Neural progenitor cell (in vitro differentiated cells): ENCODE measurements at regions not wholly inside any gene's neighbourhood (a gene's known extent, or its start where the extent isn't known, plus 50 kb on each side); places are given as distances from the start of the nearest gene placed in this dataset.

ENCODE experiments used
- CTCF ChIP-seq: fragments of 200-600 bp; sonication (generic); IDR thresholded peaks from 2 replicates; pipeline ENCODE4 v1.5.1; 2017; ENCODE audit warnings: antibody characterized with exemption, mild to moderate bottlenecking
- EZH2 ChIP-seq: fragments of 200-600 bp; sonication (generic); IDR thresholded peaks from 2 replicates; pipeline ENCODE4 v1.6.1; 2017; ENCODE audit warnings: antibody characterized with exemption, mild to moderate bottlenecking, moderate library complexity
- EZH2phosphoT487 ChIP-seq: fragments of 200-600 bp; sonication (generic); IDR thresholded peaks from 2 replicates; pipeline ENCODE4 v1.6.1; 2017; ENCODE audit warnings: antibody characterized with exemption

- TF ChIP-seq EZH2 (no peak), CTCF (no peak), EZH2phosphoT487 (no peak)
These were observed 142.9 kb downstream of the TFAP2A start for GRCh38 chr6:10271982-10272381.
